SK-N-MC (cell line): ENCODE measurements at regions not wholly inside any gene's neighbourhood (a gene's known extent, or its start where the extent isn't known, plus 50 kb on each side); places are given as distances from the start of the nearest gene placed in this dataset.
"Not testable (repeated sequence)": the region's sequence is repeated elsewhere in the genome, so short reads cannot be mapped to it uniquely, and the experiment has no call there.

Source experiments
- EZH2 ChIP-seq: fragments of 200-600 bp; sonication (generic); IDR thresholded peaks from one replicate; pipeline ENCODE4 v1.6.1; 2017; ENCODE audit warnings: antibody characterized with exemption
- FOXP2 ChIP-seq: optimal IDR thresholded peaks from 2 replicates; pipeline ENCODE3; 2011; ENCODE audit warnings: mild to moderate bottlenecking, moderate library complexity; ENCODE audit not compliant: insufficient read depth; ENCODE audit errors: extremely low read length, control extremely low read depth
- POLR2AphosphoS5 ChIP-seq: IDR thresholded peaks from 2 replicates; pipeline ENCODE4 v1.6.1; 2012; ENCODE audit warnings: mild to moderate bottlenecking, low read depth, low read length, borderline replicate concordance

GRCh38 chr5:50590444-50591189, 75.8 kb upstream of the PARP8 start:
- TF ChIP-seq EZH2, POLR2AphosphoS5, FOXP2: not testable (repeated sequence)
